H9 (cell line): ENCODE measurements at regions not wholly inside any gene's neighbourhood (a gene's known extent, or its start where the extent isn't known, plus 50 kb on each side); places are given as distances from the start of the nearest gene placed in this dataset.

ENCODE experiments used
- DNase-seq: peaks from one replicate; pipeline ENCODE4 v3.0.0-alpha.2; 2017
- H2AFZ ChIP-seq: one replicate; pipeline ENCODE4 v1.6.1; 2013; ENCODE audit warnings: mild to moderate bottlenecking, low read length, control low read depth, moderate library complexity
- H2AK5ac ChIP-seq: 2 replicates; pipeline ENCODE4 v1.6.1; 2013; ENCODE audit warnings: low read length, control low read depth, mixed read lengths; ENCODE audit not compliant: insufficient read length
- H2BK120ac ChIP-seq: one replicate; pipeline ENCODE4 v1.6.1; 2013; ENCODE audit warnings: low read depth, mild to moderate bottlenecking, low read length, control low read depth, inconsistent platforms; ENCODE audit not compliant: poor library complexity, severe bottlenecking
- H2BK12ac ChIP-seq: 2 replicates; pipeline ENCODE4 v1.6.1; 2013; ENCODE audit warnings: low read length, control low read depth, mixed read lengths, low read depth; ENCODE audit not compliant: insufficient read length
- H2BK15ac ChIP-seq: 2 replicates; pipeline ENCODE4 v1.6.1; 2013; ENCODE audit warnings: low read depth, low read length, control low read depth
- H2BK20ac ChIP-seq: one replicate; pipeline ENCODE4 v1.6.1; 2013; ENCODE audit warnings: low read depth, mild to moderate bottlenecking, low read length, control low read depth, inconsistent platforms; ENCODE audit not compliant: poor library complexity, severe bottlenecking
- H2BK5ac ChIP-seq: 2 replicates; pipeline ENCODE4 v1.6.1; 2013; ENCODE audit warnings: low read length, control low read depth, mixed read lengths; ENCODE audit not compliant: insufficient read length
- H3K14ac ChIP-seq: 2 replicates; pipeline ENCODE4 v1.6.1; 2013; ENCODE audit warnings: low read length, control low read depth; ENCODE audit not compliant: insufficient read depth
- H3K18ac ChIP-seq: 2 replicates; pipeline ENCODE4 v1.6.1; 2013; ENCODE audit warnings: low read depth, mild to moderate bottlenecking, mixed read lengths, low read length, control low read depth; ENCODE audit not compliant: insufficient read length
- H3K23ac ChIP-seq: 2 replicates; pipeline ENCODE4 v1.6.1; 2013; ENCODE audit warnings: low read length, control low read depth, mixed read lengths, low read depth; ENCODE audit not compliant: insufficient read length
- H3K23me2 ChIP-seq: 2 replicates; pipeline ENCODE4 v1.6.1; 2013; ENCODE audit warnings: low read depth, mild to moderate bottlenecking, mixed read lengths, low read length, control low read depth; ENCODE audit not compliant: insufficient read length, poor library complexity, severe bottlenecking
- H3K27ac ChIP-seq: 2 replicates; pipeline ENCODE4 v1.5.1; 2013; ENCODE audit warnings: low read length, control low read depth, mixed read lengths, low read depth; ENCODE audit not compliant: insufficient read length
- H3K27me3 ChIP-seq: 2 replicates; pipeline ENCODE4 v1.6.1; 2013; ENCODE audit warnings: low read length, control low read depth, inconsistent platforms; ENCODE audit not compliant: insufficient read depth
- H3K4ac ChIP-seq: 2 replicates; pipeline ENCODE4 v1.6.1; 2013; ENCODE audit warnings: low read depth, mild to moderate bottlenecking, control low read depth, inconsistent platforms, low read length, moderate library complexity
- H3K4me1 ChIP-seq: 2 replicates; pipeline ENCODE4 v1.6.1; 2013; ENCODE audit warnings: low read length, control low read depth, inconsistent platforms; ENCODE audit not compliant: insufficient read depth
- H3K4me2 ChIP-seq: 2 replicates; pipeline ENCODE4 v1.6.1; 2013; ENCODE audit warnings: low read length, control low read depth, mixed read lengths; ENCODE audit not compliant: insufficient read length, insufficient read depth
- H3K56ac ChIP-seq: 2 replicates; pipeline ENCODE4 v1.6.1; 2013; ENCODE audit warnings: low read depth, mild to moderate bottlenecking, mixed read lengths, low read length, control low read depth; ENCODE audit not compliant: insufficient read length
- H3K79me1 ChIP-seq: 2 replicates; pipeline ENCODE4 v1.6.1; 2013; ENCODE audit warnings: low read depth, mild to moderate bottlenecking, moderate library complexity, low read length, control low read depth, inconsistent platforms; ENCODE audit not compliant: insufficient read depth, poor library complexity, severe bottlenecking
- H3K79me2 ChIP-seq: 2 replicates; pipeline ENCODE4 v1.6.1; 2013; ENCODE audit warnings: low read length, control low read depth, inconsistent platforms; ENCODE audit not compliant: insufficient read depth
- H3K9ac ChIP-seq: 2 replicates; pipeline ENCODE4 v1.6.1; 2013; ENCODE audit warnings: low read length, control low read depth, mixed read lengths; ENCODE audit not compliant: insufficient read length; ENCODE audit errors: extremely low read depth
- H3K9me3 ChIP-seq: one replicate; pipeline ENCODE4 v1.6.1; 2013; ENCODE audit warnings: low read depth, low read length, inconsistent platforms; ENCODE audit not compliant: control insufficient read depth
- H3T11ph ChIP-seq: one replicate; pipeline ENCODE4 v1.6.1; 2013; ENCODE audit warnings: mild to moderate bottlenecking, low read length, control low read depth, inconsistent platforms
- H4K20me1 ChIP-seq: one replicate; pipeline ENCODE4 v1.6.1; 2013; ENCODE audit not compliant: control insufficient read depth, insufficient read length, insufficient read depth
- H4K5ac ChIP-seq: 2 replicates; pipeline ENCODE4 v1.6.1; 2013; ENCODE audit warnings: low read depth, mild to moderate bottlenecking, mixed read lengths, low read length, control low read depth; ENCODE audit not compliant: insufficient read length
- H4K8ac ChIP-seq: replicated peaks from 2 replicates; pipeline ENCODE4 v1.6.1; 2013; ENCODE audit warnings: low read length, control low read depth, mixed read lengths, low read depth; ENCODE audit not compliant: insufficient read length
- H4K91ac ChIP-seq: 2 replicates; pipeline ENCODE4 v1.6.1; 2013; ENCODE audit warnings: low read depth, mild to moderate bottlenecking, moderate library complexity, mixed read lengths, low read length, control low read depth; ENCODE audit not compliant: insufficient read length
- H3K27ac Mint-ChIP-seq, 3 experiments: 2 replicates in 2 of 3; 3 replicates in 1 of 3; pipeline ENCODE4 v1.8.0; 2020 to 2021; ENCODE audit warnings: mixed read lengths in 3 of 3, mild to moderate bottlenecking in 1 of 3, moderate library complexity in 1 of 3
- H3K27me3 Mint-ChIP-seq: 2 replicates; pipeline ENCODE4 v1.8.0; 2021; ENCODE audit warnings: low read depth, mild to moderate bottlenecking, moderate library complexity, mixed read lengths
- H3K36me3 Mint-ChIP-seq, 3 experiments: 2 replicates in 2 of 3; 3 replicates in 1 of 3; pipeline ENCODE4 v1.8.0; 2020 to 2021; ENCODE audit warnings: low read depth in 3 of 3, mixed read lengths in 3 of 3; ENCODE audit not compliant: insufficient read depth in 1 of 3
- H3K4me1 Mint-ChIP-seq, 2 experiments: 2 replicates each; pipeline ENCODE4 v1.8.0; 2020; ENCODE audit warnings: mixed read lengths in 2 of 2
- H3K4me3 Mint-ChIP-seq, 2 experiments: 2 replicates in 1 of 2; 3 replicates in 1 of 2; pipeline ENCODE4 v1.8.0; 2020 to 2021; ENCODE audit warnings: mild to moderate bottlenecking in 2 of 2, mixed read lengths in 2 of 2, moderate library complexity in 1 of 2
- H3K9me3 Mint-ChIP-seq, 2 experiments: 2 replicates in 1 of 2; 3 replicates in 1 of 2; pipeline ENCODE4 v1.8.0; 2020; ENCODE audit warnings: mild to moderate bottlenecking in 2 of 2, mixed read lengths in 2 of 2, moderate library complexity in 1 of 2
- CTCF ChIP-seq: fragments of 200-600 bp; sonication (generic); conservative IDR thresholded peaks from 3 replicates; pipeline ENCODE4 v1.8.0; 2021; ENCODE audit warnings: antibody characterized with exemption, mild to moderate bottlenecking
- WGBS: extraction: QIAGEN DNeasy Blood & Tissue Kit; methylation state at CpG from one replicate; pipeline ENCODE4 v1.1.7; 2013; ENCODE audit warnings: missing lambda C conversion rate, low lambda C conversion rate, mixed read lengths; ENCODE audit not compliant: insufficient read length; ENCODE audit errors: extremely low coverage; 5-methylcytosine and 5-hydroxymethylcytosine counted together

GRCh38 chr2:128817813-128818212, 499.1 kb upstream of the HS6ST1 start:
- H3K4me1 ChIP-seq, result no peaks in the 10 kb centered on the region
- no peak overlapping the region for H2AK5ac ChIP-seq
- H3K14ac ChIP-seq, result no peak overlapping the region
- no peak overlapping the region for H2BK12ac ChIP-seq
- no peak overlapping the region for H2AFZ ChIP-seq
- Mint-ChIP-seq H3K36me3 (no peaks in the 10 kb centered on the region; a peak in 1 of 7 replicates), H3K4me1 (peaks cover 20 to 29% of the 10 kb centered on the region in 2 experiments), H3K27ac (no peak overlapping the region), H3K27me3 (peaks cover 1% of the 10 kb centered on the region; the same call in 1 of the 2 replicates), H3K9me3 (peaks cover 0 to 2% of the 10 kb centered on the region in 2 experiments; a peak in 1 of 5 replicates), H3K4me3 (no peak overlapping the region)
- H3K79me2 ChIP-seq, result no peaks in the 10 kb centered on the region
- no peaks in the 10 kb centered on the region for H3K79me1 ChIP-seq
- no peak overlapping the region for H3K18ac ChIP-seq
- no peak overlapping the region for H4K5ac ChIP-seq
- no CpG with 5 or more reads among the region's 6 CpGs for WGBS
- no peaks in the 10 kb centered on the region for H4K20me1 ChIP-seq
- no peak overlapping the region for H3K27ac ChIP-seq
- no peaks in the 10 kb centered on the region for H3K9me3 ChIP-seq
- DNase-seq, result no peak
- H3K27me3 ChIP-seq, result no peaks in the 10 kb centered on the region
- H2BK5ac ChIP-seq, result no peak overlapping the region
- no peak overlapping the region for H2BK120ac ChIP-seq
- H3K4me2 ChIP-seq, result no peak overlapping the region
- no peak overlapping the region for H3K9ac ChIP-seq
- no peak overlapping the region for H3K56ac ChIP-seq
- no peak overlapping the region for H2BK15ac ChIP-seq
- TF ChIP-seq CTCF, result no peak
- no peak overlapping the region for H2BK20ac ChIP-seq
- H3K23ac ChIP-seq, result no peak overlapping the region
- no peaks in the 10 kb centered on the region for H3K23me2 ChIP-seq
- no peak overlapping the region for H3T11ph ChIP-seq
- H3K4ac ChIP-seq, result no peak overlapping the region
- no peak overlapping the region for H4K8ac ChIP-seq
- H4K91ac ChIP-seq, result no peak overlapping the region
